Panc1 (cell line): ENCODE measurements at regions not wholly inside any gene's neighbourhood (a gene's known extent, or its start where the extent isn't known, plus 50 kb on each side); places are given as distances from the start of the nearest gene placed in this dataset.

Experiments
- ATAC-seq: fragments of 200-7000 bp; cut with Tn5 transposase; 2 replicates; pipeline ENCODE4 v1.9.1; 2020; ENCODE audit warnings: mild to moderate bottlenecking, moderate library complexity
- BruUV-seq: library from RNA; stranded (reverse); fragments of 400-500 nt; replicated peaks from 2 replicates; lab custom pipeline; 2021; lab: Mats Ljungman, UMichigan
- CTCF ChIA-PET: fragments of 300-600 bp; sonication (Branson Sonifier 250); formaldehyde crosslinking; loops from one replicate; lab custom pipeline; 2022; ENCODE audit warnings: antibody characterized with exemption; lab: Charles Lee
- POLR2A ChIA-PET: fragments of 300-600 bp; sonication (Branson Sonifier 250); formaldehyde crosslinking; loops from one replicate; lab custom pipeline; 2022; ENCODE audit warnings: antibody characterized with exemption; lab: Charles Lee
- DNase-seq: peaks from one replicate; pipeline ENCODE4 v3.0.0-alpha.2; 2010; ENCODE audit warnings: low read depth, low spot score
- H3K27ac ChIP-seq: 2 replicates; pipeline ENCODE4 v1.5.1; 2011; ENCODE audit warnings: mild to moderate bottlenecking, low read length, inconsistent platforms
- H3K27me3 ChIP-seq: fragments of 200-500 bp; sonication (Bioruptor generic); 2 replicates; pipeline ENCODE4 v1.6.0; 2014; ENCODE audit warnings: low read length, inconsistent platforms; ENCODE audit not compliant: control insufficient read depth, insufficient read depth
- H3K36me3 ChIP-seq: fragments of 200-500 bp; sonication (Bioruptor generic); 2 replicates; pipeline ENCODE4 v1.5.1; 2014; ENCODE audit warnings: inconsistent platforms, mild to moderate bottlenecking, low read length, moderate library complexity; ENCODE audit not compliant: control insufficient read depth, insufficient read depth
- H3K4me1 ChIP-seq: 2 replicates; pipeline ENCODE4 v1.5.1; 2011; ENCODE audit warnings: inconsistent platforms, mild to moderate bottlenecking, low read length, moderate library complexity; ENCODE audit not compliant: control insufficient read depth, insufficient read depth
- H3K4me3 ChIP-seq, 2 experiments: 2 replicates each; pipeline ENCODE4 v1.5.1; 2011 to 2012; ENCODE audit warnings: low read depth in 2 of 2, low read length in 2 of 2, mild to moderate bottlenecking in 2 of 2, inconsistent platforms in 1 of 2, moderate library complexity in 1 of 2
- H3K9me3 ChIP-seq: fragments of 200-500 bp; sonication (Bioruptor generic); 2 replicates; pipeline ENCODE4 v1.5.1; 2014; ENCODE audit warnings: low read depth, mild to moderate bottlenecking, inconsistent platforms, low read length, moderate library complexity; ENCODE audit not compliant: control insufficient read depth, insufficient read depth
- CTCF ChIP-seq: fragments of 450-650 bp; IDR thresholded peaks from 2 replicates; pipeline ENCODE4 v1.5.1; 2017; ENCODE audit warnings: mild to moderate bottlenecking
- POLR2AphosphoS5 ChIP-seq: IDR thresholded peaks from 2 replicates; pipeline ENCODE4 v1.6.1; 2012; ENCODE audit warnings: mild to moderate bottlenecking, low read depth, low read length, moderate library complexity
- REST ChIP-seq, 2 experiments: IDR thresholded peaks; 2 replicates each; pipeline ENCODE4 v1.6.1; 2011 to 2012; ENCODE audit warnings: low read depth in 2 of 2, control low read depth in 1 of 2, low read length in 1 of 2, mild to moderate bottlenecking in 1 of 2, moderate library complexity in 1 of 2; ENCODE audit not compliant: insufficient read depth in 1 of 2
- SIN3A ChIP-seq: IDR thresholded peaks from 2 replicates; pipeline ENCODE4 v1.6.1; 2012; ENCODE audit warnings: low read depth, mild to moderate bottlenecking, low read length, moderate library complexity, borderline replicate concordance; ENCODE audit not compliant: insufficient read depth
- TCF7L2 ChIP-seq: IDR thresholded peaks from 2 replicates; pipeline ENCODE4 v1.6.1; 2011; ENCODE audit warnings: mild to moderate bottlenecking, low read depth, low read length, inconsistent platforms
- in situ Hi-C: cut with HindIII; loops from 2 replicates; pipeline ENCODE4 v1.10.0; 2016; ENCODE audit warnings: low sequenced_read_pairs, low pct_unique_long_range_greater_than_20kb
- intact Hi-C: fragments of 100-400 bp; cut with micrococcal nuclease; formaldehyde crosslinking; loops from one replicate; pipeline ENCODE4 v1.10.0; 2022; ENCODE audit not compliant: unreplicated experiment

GRCh38 chr20:57959018-57959417 is 249.2 kb upstream of the PMEPA1 start:
- Histone ChIP-seq H3K27ac (no peak overlapping the region), H3K4me1 (no peaks in the 10 kb centered on the region), H3K4me3 (no peak overlapping the region), H3K27me3 (no peaks in the 10 kb centered on the region), H3K36me3 (no peaks in the 10 kb centered on the region), H3K9me3 (no peaks in the 10 kb centered on the region)
- in situ Hi-C loops: no loop called here
- ATAC-seq (no peak), DNase-seq (no peak)
- ChIA-PET POLR2A (no interaction called here), CTCF (no interaction called here)
- intact Hi-C loops: no loop called here
- no TSS peak for BruUV-seq
- no peak for TF ChIP-seq REST (IDR thresholded peaks at IDR 0.05; ENCODE audit: insufficient read depth in 1 of 2, low read depth in 2 of 2, low read length in 1 of 2)
- TF ChIP-seq POLR2AphosphoS5: no peak
- TF ChIP-seq CTCF: no peak
- no peak for TF ChIP-seq SIN3A
- no peak for TF ChIP-seq TCF7L2

- in situ Hi-C loops: no loop called here
- DNase-seq (no peak), ATAC-seq (no peak)
- Histone ChIP-seq H3K9me3 (no peaks in the 10 kb centered on the region), H3K4me1 (no peaks in the 10 kb centered on the region), H3K36me3 (no peaks in the 10 kb centered on the region), H3K27ac (no peak overlapping the region), H3K27me3 (no peaks in the 10 kb centered on the region), H3K4me3 (no peak overlapping the region)
- intact Hi-C loops: no loop called here
- POLR2A ChIA-PET: interaction anchor here (0.6 kb wide), 1 partner anchor 13 kb away, joined by 3 read pairs; no protein-coding TSS in a partner anchor
- BruUV-seq: no TSS peak
- CTCF ChIA-PET: no interaction called here
- TF ChIP-seq SIN3A (no peak), REST (IDR thresholded peaks at IDR 0.05; ENCODE audit: insufficient read depth in 1 of 2, low read depth in 2 of 2, low read length in 1 of 2) (no peak), TCF7L2 (no peak), CTCF (no peak), POLR2AphosphoS5 (no peak)
Observed at GRCh38 chr20:57958050-57958420, 248.2 kb upstream of the PMEPA1 start.
